ENCODE measurements at regions not wholly inside any gene's neighbourhood (a gene's known extent, or its start where the extent isn't known, plus 50 kb on each side); places are given as distances from the start of the nearest gene placed in this dataset.
"Not testable (repeated sequence)": the region's sequence is repeated elsewhere in the genome, so short reads cannot be mapped to it uniquely, and the experiment has no call there.

DNA sequence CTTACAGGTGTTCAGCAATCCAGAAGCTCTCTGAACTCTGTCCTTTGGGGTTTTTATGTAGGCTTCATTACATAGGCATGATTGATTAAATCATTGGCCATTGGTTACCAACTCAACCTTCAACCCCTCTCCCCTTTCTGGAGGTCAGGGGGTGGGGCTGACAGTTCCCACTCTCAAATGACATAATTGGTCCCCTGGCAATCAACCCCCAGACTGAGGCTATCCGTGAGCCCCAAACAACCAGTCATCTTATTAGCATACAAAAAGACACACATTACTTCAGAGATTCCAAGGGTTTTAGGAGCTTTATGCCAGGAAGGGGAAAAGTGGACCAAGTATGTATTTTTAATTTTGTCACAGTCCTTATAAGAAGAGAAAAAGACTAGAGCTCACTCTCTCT is 92.1 kb downstream of the ZNF467 start:
- no peak for DNase-seq

DNA sequence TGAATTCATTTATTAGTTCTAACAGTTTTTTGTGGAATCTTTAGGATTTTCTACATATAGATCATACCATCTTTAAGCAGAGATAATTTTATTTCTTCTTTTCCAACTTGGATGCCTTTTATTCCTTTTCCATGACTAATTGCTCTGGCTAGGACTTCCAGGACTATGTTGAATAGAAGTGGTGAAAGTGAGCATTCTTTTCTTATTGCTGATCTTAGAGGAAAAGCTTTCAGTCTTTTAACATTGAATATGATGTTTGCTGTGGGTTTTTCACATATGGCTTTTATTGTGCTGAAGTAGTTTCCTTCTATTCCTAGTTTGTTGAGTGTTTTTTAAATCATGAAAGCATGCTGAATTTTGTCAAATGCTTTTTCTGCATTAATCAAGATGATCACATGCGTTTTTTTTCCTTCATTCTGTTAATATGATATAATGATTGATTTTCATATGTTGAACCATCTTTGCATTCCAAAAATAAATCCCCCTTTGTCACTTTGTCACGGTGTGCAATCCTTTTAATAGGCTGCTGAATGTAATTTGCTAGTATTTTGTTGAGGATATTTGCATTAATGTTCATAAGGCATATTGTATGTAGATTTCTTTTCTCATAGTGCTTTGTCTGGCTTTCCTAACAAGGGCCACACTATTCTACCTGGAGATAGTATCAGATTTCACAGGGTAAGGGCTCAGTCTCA is 92.9 kb downstream of the ZNF467 start:
- no peak for DNase-seq

DNA sequence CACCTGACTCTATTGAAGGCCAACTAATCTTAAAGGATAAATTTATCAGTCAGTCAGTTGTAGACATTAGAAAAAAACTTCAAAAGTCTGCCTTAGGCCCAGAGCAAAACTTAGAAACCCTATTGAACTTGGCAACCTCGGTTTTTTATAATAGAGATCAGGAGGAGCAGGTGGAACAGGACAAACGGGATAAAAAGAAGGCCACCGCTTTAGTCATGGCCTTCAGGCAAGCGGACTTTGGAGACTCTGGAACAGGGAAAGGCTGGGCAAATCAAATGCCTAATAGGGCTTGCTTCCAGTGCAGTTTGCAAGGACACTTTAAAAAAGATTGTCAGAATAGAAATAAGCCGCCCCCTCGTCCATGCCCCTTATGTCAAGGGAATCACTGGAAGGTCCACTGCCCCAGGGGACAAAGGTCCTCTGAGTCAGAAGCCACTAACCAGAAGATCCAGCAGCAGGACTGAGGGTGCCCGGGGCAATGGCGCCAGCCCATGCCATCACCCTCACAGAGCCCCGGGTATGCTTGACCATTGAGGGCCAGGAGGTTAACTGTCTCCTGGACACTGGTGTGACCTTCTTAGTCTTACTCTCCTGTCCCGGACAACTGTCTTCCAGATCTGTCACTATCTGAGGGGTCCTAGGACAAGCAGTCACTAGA is 98.5 kb downstream of the ZNF467 start:
- not testable (repeated sequence) for DNase-seq

DNA sequence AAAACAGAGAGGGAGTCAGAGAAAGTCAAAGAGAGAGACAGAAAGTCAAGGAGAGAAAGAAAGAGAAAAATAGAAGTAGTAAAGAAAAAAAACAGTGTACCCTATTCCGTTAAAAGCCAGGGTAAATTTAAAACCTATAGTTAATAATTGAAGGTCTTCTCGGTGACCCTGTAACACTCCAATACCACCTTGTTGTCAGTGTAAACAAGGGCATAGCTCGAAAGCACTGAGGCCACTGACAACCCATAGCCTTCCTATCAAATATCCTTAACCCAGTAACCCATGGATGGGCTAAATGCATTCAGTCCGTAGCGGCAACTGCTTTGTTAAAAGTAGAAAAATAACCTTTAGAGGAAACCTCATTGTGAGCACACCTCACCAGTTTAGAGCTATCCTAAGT is 100.4 kb downstream of the ZNF467 start:
- no peak for DNase-seq

DNA sequence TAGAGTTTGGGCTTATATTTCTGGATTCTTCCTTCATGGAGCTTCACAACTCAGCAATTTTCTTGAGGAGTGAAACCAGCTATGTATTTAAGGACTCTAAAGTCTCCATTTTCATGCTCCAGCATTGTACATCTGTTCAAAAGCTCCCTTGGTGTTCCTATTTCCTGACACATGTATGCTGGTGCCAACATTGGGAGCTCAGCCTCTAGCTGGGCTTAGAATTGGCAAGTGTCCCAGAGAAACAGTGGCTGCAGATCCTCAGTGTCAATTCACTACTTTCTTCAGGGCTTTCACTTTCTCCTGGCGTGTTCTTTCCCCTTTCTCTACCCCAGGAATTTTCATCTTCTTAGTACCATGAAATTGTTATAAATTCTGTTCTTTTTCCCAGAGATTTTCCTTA is 103.1 kb downstream of the ZNF467 start:
- DNase-seq: peak; percentile 51

DNA sequence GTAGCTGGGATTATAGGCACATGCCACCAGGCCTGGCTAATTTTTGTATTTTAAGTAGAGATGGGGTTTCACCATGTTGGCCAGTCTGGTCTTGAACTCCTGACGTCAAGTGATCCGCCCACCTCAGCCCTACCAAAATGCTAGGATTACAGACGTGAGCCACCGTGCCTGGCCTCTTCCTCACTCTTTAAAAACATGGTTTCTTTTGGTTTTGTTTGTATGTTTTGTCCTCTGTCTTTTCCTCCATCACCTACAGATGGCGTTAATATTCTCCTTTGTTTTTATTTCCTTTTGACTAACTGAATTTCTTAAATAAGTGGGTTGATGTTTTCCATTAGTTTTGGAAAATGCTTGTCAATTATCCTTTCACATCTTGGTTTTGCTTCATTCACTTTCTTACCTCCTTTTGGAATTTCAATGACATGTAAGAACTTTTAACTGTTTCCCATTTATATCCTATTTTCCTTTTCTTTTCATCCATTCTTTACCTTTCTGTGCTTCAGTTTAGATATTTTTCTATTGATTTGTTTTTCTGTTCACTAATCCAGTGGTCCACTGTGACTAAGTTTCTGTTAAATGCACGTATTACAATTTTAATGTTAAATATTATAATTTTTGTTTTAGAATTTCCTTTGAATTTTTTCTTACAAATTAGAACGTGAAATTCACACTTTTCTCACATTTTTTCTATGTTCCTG is 104.1 kb downstream of the ZNF467 start:
- DNase-seq: peak; percentile 29

DNA sequence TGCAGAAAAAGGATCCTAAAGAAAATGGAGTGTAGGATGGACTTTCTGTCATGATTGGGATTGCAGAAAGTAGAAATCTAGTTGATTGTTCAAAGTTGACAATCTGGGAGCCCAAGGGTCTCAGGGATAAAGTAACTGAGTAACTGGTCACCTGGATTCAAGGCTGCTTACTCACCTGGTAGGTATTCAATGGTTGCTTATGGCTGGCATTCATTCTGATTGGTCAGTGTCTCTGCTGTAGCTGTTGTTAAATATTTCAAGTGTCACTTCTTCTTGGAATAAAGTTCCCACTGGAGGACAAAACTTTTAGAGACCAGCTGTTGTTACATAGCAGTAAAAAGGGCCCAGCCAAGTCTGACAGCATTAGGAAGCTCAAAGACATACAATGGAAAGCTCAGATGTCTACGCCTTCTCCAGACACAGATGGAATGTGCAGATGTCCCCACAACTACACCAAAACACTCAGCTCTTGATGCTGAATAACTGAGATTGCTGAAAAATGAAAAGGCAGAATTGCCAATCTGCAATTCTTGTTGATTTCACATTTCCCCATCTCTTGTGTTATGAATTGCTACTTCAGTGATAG is 106.9 kb downstream of the ZNF467 start:
- DNase-seq: no peak

DNA sequence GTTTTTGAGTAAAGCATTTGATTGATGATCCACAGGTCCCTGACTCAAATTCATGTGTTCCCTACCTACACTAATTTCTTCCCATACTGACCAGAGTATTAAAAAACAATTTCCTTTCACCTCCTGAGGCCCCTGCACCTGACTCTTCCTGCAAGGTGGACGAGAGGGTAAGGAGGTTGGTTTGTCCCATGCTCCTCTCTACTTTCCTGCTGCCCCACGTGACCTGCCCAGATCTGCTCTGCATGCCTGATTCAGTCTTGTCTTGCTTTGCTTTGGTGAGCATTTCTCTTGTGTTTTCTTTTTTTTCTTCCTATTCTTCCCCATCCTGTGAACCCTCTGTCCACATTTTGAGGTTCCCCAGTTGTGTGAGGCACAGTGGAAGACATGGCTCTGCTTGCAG is 107.8 kb downstream of the ZNF467 start:
- DNase-seq: not testable (repeated sequence)

DNA sequence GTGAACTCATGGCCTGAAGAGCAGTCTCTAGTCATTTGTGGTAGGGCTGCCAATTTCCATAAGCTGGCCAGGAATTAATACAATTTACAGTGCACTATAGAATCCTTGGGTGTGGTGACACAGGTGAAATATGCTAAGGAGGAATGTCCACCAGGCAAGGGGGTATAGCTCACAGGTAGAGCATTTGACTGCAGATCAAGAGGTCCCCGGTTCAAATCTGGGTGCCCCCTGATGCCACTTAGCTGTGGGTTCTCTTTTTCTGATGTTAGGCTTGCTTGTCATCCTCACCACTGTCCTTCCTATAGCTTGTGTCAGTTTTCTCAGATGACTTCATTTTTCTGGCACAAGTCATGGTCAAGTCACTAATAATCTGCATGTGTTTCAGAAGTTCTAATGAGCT is 108.7 kb downstream of the ZNF467 start:
- DNase-seq: no peak

DNA sequence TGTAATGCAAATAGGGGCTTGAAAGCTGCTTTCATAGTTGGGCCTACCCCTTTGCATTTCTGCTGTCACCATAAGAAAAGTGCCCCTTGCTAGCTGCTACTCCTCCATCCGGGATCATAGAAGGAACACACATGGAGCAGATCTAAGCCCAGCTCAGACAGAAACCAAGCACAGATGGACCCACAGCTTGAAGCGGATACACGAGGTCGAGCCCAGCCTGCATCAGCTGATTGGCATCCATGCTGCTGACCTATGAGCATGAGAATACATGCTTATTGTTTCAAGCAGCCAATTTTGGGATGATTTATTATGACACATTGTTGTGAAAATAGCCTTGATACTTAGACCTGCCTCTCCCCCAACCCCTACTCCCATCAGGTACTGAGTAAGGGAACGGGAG is 109.2 kb downstream of the ZNF467 start:
- DNase-seq: no peak

DNA sequence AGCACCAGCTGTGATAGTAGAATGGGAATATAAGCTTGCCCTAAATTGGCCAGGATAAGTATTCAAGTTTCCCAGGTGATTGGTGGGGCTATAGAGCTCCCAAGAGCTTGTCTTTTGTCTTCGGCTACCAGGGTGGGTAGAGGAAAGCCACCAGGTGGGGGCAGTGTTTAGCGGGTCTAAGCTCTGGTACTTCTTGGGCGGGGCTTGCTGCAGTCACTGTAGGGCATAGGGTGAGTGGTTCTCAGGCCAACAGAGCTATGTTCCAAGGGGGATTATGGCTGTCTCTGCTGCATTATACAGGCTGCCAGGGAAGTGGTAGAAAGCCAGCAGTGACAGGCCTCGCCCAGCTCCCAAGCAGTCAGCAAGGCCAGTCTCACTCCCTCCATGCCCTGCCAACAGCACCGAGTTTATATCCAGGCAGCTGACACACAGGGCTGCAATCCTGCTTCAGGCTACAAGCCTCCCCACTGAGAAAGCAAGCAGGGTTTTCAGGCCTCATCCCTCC is 110.7 kb downstream of the ZNF467 start:
- DNase-seq: peak; percentile 74

DNA sequence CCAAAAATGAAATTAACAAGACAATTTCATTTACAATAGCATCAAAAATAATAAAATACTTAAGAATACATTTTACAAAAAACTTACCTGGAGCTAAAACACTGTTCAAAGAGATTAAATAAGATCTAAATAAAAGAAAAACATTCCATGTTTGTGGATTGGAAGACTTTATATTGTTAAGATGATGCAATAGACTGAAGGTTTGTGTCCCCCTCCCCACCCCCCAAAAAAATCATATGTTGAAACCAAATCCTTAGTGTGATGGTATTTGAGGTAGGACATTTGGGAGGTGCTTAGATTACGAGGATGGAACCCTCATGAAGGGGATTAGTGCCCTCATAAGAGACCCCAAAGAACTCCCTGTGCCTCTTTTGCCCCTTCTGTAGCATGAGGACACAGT is 117.6 kb downstream of the ZNF467 start:
- no peak for DNase-seq

DNA sequence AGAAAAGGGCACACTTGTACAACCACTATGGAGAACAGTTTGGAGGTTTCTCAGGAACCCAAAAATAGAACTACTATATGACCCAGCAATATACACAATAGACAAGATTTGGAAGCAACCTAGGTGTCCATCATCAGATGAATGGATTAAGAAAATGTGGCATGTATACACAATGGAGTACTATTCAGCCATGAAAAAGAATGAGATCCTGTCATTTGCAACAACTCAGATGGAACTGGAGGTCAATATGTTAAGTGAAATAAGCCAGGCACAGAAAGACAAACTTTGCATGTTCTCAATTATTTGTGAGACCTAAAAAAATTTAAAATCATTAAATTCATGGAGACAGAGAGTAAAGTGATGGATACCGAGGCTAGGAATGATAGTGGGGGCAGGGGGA is 118.8 kb downstream of the ZNF467 start:
- DNase-seq: no peak

DNA sequence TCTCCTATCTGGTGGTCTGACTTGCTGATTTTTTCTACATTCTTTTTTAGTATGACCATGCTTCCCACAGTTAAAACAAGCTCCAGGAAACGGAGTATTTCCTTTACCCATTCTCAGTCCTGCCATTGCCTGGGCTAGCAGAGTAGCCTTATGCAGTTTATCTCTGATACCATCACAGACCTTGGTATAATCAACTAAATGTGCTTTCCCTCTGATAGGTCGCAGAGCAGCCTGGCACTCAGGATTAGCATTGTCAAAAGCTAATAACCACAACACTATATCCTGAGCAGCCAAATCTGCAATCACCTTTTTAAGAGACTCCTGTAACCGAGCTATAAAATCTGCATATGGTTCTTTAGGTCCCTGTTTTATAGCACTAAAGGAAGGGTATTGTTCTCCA is 123.2 kb downstream of the ZNF467 start:
- DNase-seq: peak; percentile 19

DNA sequence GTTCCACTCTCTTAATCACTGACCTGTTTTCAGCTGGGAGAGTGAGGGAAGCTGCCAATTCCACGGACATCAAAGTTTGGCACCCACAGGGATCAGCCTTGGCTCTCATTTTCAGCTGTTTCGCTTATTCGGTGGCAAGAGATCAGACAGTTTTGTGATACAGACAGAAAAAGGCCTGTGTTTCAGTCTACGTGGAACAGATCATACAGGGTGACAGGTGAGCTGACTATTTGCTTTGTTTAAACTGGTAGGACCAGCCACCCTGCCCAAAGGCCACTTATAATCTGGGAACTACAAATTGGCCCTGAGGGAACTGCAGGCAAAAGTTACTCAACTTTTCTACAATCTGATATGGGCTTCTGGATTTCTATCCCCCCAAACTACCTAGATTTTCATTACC is 128.6 kb downstream of the ZNF467 start:
- no peak for DNase-seq

DNA sequence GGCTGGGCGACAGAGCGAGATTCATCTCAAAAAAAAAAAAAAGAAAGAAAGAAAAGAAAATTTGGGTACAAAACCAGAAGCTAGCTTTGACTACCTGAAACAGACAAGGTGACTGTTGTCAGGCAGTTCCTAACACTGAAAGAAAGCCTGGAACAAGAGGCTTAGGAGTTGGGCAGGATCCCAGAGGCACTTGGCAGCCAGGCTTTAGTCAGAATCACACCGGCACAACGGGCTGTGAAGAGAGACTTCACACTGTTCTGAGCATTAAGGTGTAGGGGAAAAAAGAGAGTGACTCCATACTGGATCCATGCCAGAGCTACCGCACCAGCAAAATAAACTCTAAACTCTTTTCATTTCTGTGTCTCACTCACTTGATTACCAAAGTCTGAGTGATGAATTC is 130.8 kb downstream of the ZNF467 start:
- no peak for DNase-seq

DNA sequence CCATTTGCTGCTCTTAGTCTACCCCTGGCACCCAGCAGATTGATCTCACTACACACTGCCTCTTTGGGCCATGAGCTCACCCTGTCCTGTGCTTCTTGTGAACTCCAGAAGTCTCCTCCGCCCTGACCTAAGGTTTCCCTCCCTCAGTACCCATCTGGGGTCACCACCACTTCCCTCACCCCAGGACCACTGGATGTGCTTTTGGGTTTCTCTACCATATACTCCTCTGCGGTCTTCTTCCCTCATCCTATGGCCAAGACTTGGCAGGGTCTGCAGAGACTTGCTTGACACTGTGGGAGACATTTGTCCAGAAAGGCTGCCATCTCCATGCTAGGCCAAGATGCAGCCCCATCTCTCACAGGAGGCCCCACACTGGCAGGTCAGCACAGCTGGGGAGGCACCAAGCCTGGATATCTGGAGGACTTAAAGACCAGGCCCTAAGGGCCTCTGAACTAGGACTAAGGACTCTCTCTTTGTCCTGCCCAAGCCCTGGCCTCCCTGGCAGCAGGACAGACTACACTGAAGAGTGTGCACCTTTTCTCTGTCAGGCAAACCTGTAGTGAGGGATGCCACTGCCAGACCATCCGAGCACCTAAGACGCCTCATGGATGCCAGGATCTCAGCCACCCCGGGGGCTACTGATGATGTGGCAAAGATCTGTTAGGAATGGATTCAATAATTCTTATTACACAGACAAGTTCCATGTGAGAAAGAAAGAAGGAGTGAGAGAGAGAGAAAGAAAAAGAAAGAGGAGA is 134.6 kb downstream of the ZNF467 start:
- no peak for DNase-seq

DNA sequence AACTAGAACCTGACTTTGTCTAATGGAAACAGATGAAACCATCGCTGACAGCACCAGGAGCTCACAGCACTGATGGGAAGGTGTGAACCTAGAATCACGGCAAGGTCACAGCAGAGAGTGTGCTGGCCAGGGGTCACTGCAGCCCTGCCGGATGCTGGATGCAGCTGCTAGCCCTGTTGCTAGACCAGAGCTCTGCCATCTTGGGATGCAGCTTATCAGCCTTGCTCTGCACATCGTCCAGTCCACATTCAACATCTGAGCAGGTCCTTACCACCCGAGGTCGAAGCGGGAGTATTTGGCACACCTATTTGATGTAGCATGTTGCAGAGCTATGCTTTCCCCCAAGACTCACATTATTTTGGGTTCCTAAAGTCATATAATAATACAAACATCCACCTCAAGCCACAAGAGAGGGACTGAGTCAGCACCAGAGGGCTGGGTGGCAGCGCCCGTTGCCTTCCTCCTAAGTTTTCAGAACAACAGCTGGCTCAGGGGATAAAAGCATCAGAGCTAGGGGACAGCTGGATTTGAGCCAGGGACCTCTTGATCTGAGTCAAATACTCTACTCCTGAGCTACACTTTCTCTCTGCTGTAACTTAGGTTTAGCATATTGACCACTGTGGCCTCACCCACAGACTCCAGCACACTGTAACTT is 135.3 kb downstream of the ZNF467 start:
- no peak for DNase-seq

DNA sequence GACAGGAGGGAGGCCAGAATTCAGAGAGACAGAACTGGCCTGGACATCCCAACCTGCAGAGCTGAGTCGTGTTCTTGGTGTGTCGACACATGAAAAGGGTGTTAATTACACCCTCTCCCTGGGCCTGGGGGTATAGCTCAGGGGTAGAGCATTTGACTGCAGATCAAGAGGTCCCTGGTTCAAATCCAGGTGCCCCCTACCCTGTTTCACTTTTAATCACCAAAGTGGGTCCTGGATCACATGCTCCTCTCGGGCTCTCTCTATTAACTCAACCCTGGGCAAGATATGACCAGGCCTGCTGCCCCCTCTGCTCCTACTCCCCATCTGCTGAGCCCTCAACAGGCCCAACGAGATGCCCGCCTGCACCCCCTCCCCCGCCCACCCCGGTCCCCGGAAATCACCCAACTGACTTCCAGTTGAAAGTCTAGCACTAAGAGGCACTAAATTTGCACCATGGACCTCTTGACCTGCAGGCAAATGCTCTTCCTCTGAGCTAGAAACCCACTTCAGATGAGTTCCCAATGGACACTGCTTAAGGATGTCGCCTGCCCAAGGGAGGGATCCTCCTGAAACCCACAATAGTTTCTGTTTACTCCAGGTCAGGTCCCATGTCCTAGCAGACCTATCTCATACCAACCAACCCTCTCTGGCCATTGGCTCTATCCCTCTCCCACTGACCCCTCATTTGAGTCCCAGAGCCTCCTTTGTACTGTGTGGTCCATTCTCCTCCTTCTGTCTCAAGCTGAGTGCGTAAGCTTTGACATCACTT is 137.6 kb downstream of the ZNF467 start:
- DNase-seq: no peak

DNA sequence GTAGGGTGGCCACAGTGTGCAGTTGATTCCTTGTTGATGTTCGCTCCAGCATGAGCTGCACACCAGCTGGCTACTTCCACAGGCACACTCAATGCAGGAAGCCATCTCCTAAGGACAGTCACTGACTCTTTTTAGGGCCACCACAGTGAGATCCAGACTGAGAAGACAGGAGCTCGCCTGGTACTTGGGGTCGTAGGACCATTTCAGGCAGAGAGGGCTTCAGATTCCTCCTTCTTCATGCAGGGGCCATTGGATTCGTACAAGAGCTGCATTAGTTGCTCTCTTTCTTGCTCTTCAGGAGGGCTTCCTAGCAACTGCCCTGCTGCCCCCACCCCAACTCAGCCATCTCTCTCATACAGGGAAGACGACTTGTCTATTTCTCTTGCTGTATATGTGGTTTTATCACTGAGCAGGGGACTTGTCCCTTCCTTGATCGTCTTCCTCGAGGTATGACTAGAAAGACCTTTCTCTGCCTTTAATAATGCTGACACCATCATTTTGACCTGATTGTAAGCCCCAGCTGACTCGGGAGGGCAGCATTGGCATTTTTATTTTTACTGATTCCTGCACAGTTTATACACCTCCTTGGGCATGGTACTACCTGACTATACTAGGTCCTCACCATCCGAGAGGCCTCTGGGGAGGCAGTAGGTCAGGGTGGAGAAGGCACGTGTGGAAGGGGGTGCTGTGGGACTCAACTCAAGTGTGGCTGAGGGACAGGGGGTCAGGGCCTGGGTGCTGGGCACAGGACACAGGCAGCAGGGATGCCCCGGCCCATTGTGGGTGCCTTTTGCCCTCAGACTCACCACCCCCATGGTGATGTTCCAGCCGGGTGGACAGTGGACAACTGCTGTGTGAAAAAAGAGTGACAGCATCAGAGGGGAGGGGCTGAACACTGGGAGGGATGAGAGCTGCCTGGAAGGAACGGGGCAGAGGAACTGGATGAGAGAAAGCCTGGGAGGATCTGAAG is 136.7 kb upstream of the ZNF746 start:
- no peak for DNase-seq
